ENCODE measurements at regions not wholly inside any gene's neighbourhood (a gene's known extent, or its start where the extent isn't known, plus 50 kb on each side); places are given as distances from the start of the nearest gene placed in this dataset.
A peak's percentile ranks its signal among the peaks of the same experiment; 100 is the strongest.

DNA sequence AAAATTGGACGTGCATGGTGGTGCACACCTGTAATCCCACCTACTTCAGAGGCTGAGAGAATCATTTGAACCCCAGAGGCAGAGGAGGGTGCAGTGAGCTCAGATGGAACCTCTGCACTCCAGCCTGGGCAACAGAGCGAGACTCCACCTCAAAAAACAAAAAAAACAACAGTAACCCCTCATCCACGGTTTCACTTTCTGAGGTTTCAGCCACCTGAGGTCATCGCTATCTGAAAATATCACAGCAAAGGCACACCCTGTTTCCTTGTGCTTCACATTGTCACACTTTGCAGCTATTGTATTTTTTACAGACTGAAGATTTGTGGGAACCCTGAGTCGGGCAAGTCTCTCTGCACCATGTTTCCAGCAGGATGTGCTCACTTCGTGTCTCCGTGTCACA is 54.1 kb upstream of the FOXQ1 start:
- DNase-seq (ENCODE audit: low read depth), result no peak

DNA sequence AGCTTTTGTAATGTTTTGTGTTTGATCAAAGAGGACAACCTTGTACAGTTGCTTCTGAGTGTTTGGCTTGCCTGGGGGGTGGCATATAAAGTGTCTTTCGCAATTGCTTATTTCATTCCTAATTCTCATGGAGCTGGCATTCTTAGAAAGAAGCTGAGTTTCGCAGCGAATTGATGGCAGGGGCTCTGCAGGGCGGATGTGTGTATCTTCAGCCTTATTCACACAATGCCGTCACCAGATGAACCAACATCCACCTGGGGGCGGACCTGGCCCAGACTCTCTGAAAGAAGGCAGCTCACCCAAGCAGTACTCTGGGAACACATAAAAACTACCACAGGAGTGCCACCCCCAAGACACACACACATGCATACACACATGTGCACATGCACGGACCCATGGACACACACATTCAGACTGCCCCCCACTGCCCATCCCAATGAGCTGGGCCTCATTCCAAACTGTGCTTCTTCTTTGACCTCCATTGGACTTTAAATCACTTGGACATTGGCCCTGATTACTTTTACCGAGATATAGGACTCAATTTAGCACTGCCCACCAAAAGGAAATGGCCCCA is 55.4 kb upstream of the FOXQ1 start:
- DNase-seq (ENCODE audit: low read depth), result no peak

DNA sequence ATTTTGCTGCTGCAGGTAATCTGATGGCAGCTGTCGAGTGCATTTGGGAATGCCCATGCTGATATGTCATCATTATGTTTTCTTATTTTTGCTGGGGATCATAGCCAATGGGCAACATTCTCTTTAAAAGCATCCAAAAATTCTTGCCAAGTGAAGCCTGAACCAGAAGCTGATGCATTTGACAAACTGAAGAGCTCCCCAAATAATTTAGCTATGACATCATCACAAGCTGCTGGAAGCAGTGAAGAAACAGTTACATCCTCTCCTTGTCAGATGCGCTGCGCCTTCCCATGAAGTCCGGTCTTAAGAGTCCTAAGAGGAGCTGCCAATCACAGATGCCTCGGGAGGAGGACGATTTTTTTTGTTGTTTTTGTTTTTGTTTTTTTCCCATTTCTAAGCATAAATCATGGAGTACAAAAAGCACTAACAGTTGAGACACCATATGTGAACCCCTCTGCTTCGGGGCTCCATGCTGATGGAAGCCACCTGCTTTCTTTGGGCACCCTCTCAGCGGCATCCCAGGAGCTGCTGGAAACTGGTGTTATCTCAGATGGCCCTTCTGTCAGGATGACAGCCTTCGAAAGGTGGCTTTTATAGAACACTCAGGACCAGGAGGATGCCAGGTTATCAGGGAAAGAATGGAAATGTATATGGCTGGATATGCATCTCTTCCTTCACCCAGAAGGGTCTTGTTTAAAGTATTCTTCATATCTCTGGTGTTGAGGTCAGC is 56.1 kb upstream of the FOXQ1 start:
- peak; percentile 28 for DNase-seq (ENCODE audit: low read depth)

DNA sequence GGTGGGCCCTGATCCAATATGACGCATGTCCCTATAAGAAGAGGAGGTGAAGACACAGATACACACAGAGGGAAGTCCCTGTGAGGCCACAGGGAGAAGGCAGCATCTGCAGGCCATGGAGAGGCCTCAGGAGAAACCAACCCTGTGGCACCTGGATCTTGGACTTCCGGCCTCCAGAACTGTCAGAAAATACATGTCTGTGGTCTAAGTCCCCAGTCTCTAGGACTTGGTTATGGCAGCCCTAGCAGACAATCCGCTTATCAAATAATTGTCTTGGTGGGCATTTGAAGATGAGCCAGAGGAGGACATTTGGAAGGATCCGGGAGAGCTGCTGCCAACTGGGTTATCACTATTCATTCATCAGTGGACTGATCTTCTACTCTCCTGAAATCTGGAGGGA is 57.6 kb upstream of the FOXQ1 start:
- no peak for DNase-seq (ENCODE audit: low read depth)

DNA sequence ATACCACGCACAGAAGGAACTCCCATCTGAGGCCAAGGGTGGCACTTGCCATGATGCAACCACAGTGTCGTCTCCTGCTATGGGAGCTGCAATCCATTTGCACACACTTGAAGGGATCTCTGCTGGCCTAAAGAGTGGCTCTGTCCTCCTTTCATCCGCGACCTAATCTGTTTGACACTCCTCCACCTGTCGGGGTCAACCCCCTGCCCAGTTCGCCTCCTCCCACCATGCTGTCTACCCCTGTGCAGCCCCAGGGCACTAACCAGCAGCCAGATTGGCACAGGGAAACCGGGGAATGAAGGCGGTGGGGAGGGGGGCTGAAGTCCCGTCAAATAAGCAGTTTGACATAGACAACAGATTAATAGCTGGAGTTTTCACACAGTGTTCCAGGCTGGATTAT is 58.1 kb upstream of the FOXQ1 start:
- no peak for DNase-seq (ENCODE audit: low read depth)

DNA sequence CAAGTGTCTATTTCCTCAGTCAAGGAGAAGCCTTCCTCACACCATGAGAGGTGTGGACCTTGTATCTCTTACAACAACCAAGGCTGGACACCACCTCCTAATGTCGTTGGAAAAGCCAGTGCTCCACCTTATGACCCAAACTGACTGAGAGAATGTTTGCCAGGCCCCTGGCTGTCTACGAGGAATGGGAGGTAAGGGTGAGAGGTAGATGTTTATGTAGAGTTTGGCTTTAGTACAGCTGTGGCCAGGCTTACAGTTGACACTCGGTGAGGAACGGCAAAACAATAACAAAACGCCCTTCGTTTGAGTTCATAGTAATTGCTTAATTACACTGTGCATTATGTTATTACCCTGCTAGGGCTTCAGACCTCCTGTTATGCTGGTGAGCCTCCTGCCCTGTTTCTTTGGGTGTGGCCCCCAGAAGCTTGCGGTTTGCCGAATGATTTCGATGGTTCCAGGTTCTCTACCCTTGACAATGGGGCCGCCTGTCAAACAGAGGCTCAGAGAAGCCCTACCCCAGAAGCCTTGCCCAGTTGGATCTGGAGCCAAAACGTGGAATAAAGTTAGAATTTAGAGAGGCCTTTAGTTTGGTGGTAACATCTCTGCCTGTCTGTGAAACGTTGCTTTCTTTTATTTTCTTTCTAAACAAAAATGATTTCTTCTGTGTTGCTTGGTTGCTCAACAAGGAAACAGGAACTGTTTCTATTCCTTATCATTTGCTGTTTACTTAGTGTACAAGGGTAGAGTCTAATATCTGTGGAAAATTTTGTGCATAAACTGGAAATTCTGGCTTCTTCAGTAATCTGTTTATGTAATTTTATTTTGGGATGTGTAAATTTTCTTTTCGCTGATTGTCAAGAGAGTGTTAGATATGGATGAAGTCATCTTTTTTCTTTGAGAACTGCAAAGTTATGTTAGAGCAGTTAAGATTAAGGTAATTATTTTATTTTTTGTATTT is 60.4 kb upstream of the FOXQ1 start:
- no peak for DNase-seq (ENCODE audit: low read depth)

DNA sequence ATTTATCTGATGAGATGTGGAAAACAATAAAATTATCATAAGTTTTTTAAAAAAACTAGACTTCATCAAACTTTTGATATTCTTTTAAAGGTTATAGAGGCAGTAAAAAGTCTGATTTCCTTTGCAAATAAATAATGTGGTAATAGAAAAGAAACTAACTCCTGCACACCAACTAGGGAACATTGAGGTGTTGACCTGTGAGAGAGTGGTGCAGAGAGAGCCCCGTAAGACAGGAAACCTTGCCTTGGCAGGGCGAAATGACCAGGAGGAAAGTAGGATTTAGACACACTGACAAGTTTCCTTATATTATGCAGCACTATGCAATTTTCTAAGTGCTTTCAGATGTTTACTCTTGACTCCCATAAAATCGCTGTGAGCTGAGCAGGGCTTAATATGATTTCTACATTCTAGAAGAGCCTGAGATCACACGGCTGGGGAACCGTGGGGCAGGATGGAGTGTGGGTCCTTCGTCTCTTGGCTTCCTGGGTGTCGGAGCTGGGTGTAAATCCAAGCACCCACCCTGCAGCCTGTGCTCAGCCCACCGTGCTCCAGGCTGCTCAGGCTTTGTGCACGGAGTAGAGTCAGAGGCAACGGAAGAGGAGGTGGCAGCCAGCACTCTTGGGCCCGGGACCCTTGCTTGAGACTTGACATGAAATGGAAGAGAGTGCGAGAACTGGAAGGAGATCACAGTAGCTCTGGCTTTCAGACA is 61.3 kb upstream of the FOXQ1 start:
- DNase-seq (ENCODE audit: low read depth), result no peak

DNA sequence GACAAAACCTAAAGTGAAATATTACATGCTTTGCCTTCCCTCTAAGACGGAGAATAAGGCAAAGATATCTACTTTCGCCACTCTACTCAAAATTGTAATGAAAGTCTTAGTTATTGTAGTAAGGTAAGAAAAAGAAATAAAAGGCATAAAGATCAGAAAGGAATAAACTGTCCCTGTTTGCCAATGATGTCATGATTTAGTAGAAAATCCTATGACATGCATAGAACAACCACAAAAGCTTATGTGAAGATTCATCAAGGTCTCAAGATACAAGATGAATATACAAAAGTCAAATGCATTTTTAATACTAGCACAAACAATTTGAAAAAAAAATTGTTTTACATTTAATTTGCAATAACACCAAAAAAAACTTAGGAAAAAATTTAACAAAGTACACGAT is 64.0 kb upstream of the FOXQ1 start:
- no peak for DNase-seq (ENCODE audit: low read depth)

DNA sequence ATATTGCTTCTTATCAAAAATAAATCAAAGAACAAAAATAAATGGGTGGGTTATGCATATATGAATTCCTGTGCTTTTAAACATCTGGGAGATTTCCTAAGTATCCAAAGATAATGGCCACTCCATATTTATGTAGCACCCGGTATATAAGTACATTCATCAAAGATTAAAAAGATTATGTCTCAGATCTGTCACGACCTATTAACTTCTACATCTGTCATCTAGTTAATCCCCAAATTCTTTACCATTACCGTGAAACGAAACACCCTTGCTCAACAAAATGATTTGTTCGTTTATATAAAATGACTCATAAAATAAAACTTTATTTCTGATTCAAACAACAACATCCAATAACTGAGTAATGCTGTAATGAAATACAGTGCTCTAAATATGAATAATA is 64.8 kb upstream of the FOXQ1 start:
- peak; percentile 43 for DNase-seq (ENCODE audit: low read depth)

DNA sequence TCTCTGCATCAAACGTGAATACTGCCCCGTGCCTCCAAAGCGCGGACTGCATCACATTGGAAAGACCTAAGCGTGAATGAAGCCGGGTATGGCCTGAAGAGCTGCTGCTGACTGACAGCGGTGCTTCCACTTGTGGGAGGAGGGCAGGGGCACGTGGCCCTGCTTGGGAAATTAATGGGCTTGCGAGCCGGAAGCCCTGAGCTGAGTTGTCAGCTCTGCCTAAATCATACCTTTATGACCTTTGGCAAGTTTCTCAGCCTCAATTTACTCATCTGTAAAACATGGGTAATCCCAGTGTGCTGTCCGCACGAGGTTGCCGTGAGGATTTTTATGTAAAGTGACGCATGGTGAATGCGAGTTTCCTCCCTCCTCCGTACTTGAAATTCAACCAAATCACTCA is 67.0 kb upstream of the FOXQ1 start:
- no peak for DNase-seq (ENCODE audit: low read depth)

DNA sequence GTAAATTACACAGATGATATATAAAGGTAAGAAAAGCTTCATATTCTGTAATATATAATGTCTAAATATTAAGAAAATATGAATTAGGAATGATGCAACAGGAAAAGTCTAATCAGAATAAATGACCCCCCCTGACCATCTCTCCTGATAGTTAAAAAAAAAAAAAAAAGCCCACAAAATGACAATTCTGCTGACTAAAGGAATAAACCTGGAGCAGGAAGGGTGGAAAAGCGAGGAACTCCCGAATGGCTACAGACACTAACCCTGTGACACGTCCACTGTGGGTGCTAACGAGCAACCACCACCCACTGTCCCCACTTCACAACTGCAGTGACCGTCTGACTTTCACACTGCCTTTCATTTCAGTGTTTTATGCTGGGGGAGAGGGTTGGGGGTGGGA is 67.6 kb upstream of the FOXQ1 start:
- no peak for DNase-seq (ENCODE audit: low read depth)

DNA sequence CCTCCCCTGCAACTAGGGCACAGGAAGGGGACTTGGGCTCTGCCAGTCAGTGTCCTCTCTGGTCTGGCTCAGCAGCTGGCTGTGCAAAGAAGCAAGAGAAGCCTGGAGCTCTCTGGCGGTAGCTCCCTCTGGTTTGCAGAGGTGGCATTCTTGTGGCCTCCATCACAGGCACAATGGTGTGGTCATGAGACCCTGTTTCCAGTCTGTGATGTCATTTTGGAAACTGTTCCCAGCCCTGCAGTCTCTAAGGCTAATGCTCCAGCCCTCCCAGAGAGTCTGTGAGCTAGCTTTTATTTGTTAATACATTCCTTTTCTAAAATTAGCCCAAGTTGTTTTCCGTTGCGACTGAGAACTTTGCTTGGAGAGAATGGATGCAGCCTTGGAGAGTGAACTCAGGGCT is 69.5 kb upstream of the FOXQ1 start:
- no peak for DNase-seq (ENCODE audit: low read depth)

DNA sequence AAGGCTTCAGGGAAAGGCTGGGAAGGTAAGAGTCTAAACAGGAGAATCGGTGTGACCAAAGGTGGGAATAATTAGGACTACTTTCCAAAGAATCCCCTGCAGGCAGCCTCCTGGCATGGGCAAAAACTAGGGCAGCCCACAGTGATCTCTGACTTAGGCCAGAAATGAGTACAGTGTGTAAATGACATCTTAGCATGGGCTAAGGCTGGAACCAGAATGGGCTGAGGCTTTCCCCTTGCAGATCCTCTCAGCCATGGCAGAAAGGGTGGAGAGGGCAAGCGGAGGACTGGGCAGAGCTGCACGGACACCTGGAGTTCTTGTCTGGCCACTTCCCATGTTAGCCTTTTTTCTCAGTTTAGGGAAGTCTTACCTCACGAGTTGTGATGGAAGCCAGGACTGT is 69.9 kb upstream of the FOXQ1 start:
- DNase-seq (ENCODE audit: low read depth), result no peak

DNA sequence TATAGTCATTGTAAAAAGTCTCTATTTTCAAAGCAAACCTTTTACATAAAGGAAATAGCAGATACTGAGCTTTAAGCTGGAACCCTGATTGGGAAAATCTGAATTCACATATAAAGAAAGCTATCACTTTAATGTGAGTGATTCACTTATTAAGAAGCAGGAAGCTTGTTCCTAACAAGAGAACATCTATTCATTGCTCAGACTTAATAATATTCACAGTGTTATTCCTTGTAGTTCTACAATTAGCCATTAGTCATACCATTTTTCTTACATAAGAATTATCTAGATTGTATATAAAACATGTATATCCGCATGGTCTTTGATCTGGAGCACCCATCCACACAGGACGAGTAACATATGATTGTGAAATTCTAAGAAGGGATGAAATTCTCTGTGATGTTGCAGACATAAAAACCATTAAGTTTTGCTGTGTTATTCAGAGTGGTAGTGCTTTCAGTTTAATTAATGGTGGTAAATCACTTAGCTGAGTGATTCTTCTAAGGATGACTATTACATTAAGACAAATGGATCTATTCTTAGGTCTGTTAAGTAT is 71.1 kb upstream of the FOXQ1 start:
- DNase-seq (ENCODE audit: low read depth), result peak; percentile 36

DNA sequence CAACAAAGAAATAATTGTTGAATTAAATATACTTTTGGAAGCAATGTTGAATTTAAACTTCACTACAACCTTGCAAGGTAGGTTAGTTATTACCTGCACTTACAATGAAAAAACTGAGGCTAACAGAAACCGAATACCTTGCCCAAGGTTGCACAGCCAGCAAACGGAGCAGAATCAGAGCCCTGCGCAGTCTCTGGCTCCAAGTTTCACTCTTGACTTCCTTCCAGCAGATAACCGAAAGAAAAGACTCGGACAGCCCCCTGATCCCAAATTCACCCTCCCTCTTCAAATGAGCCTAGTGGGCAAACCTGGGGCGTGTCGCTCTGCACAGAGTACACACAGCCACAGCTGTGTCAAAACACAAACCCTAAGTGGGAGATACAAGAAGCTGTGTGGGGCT is 72.1 kb upstream of the FOXQ1 start:
- DNase-seq (ENCODE audit: low read depth), result no peak

DNA sequence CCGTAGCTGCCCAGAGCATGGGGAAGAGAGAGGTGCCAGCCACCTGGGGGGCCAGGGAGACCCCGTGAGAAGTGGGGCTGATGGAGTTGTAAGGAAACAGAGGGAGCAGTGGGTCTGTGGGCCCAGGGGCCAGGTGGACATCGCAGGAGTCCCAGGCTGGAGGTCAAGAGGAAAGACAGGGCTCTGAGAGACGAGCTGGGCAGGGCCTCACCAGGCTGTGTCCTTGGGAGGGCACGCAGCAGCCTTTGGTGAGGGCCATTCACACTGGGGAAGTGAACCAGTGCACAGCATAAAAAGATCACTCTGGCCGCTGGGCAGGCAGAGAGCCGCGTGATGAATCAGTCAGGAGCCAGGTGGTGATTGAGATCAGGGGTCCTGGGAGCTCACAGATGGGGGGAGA is 73.9 kb upstream of the FOXQ1 start:
- DNase-seq (ENCODE audit: low read depth), result no peak

DNA sequence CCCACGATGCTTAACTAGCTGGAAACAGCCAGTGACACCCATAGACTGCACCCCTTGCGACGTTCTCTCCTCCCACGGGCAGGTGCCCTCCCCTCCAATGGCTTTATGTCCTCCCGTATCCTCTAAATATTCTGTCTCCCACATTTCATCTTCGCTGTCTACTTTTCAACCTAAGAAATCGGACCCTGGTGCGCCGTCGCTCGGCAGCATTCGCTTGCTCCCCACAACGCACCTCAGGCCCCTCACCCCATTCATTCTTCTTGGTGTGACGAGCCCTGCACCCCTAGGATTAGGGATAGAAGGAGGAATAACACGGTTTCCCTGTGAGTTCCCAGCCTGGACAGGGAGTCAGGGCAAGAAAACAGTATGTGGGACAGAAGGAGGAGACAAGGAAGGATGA is 74.3 kb upstream of the FOXQ1 start:
- DNase-seq (ENCODE audit: low read depth), result no peak

DNA sequence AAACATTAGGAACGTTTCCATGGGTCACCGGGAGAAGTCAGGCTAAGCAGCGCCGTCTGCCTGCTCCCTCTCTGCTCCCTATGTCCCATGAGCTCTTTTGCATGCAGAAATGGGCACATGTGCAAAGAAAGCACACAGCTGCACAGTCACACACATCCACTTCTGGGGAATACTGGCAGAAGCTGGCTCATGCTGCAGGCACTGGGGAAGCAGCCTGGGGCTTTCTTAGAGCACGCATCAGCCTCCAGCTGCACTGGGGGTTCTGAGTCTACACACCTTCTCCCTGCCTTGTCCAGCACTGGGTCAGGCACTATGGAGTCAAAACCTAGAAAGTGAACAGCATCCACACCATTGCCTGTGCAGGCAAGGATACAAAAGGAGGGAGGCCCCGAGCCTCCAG is 76.1 kb upstream of the FOXQ1 start:
- no peak for DNase-seq (ENCODE audit: low read depth)

DNA sequence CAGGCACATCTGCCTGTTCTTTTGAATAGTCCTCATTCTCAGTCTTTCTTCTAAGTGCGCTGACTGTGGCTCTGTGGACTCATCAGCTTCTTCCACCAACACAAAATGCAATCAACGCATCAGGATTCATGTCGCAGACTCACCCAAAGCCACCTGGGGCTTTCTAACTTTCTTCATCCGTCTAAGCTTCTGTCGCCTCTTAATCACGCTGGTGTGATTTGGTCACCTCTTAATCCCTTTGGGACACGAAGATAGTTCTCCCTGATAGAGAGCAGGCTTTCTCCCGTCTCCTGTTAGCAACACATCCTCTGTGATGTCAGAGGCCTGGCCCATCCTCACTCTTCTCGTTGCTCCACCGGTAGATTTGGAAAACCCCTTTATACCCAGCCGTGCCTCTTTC is 78.0 kb upstream of the FOXQ1 start:
- DNase-seq (ENCODE audit: low read depth), result no peak

DNA sequence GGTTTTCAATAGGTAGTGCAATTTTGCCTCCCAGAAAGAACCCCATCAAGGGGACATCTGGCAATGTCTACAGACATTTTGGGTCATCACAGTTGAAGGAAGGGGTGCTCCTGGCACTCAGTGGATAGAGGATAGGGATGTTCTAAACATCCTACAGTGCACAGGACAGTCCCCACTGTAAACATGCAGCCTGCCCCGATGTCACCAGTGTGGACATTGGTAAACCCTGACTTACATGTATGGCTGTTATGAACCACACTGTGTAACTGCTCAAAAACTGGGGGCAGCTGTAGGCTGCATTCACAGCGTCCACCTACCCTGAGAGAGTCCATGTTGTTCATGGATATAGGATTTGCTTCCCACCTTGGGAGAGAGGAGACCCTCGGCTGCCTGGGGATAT is 79.3 kb upstream of the FOXQ1 start:
- no peak for DNase-seq (ENCODE audit: low read depth)

DNA sequence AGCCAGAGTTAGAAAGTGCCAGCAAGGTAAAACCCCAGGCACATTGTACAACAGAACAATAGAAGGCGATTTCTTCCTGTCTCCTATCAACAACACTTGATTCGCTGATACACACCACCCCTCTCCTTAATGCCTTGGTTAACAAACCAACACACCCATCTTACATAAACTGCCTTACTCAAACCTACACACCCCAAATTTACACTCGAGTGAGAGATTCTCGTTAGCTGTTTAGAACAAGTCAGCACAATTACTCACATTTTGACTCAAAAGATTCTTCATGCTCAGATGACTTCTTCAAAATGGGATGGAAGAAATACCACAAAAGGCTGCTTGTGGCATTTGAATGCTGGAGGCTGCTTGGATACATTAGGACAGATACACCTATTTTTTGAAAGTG is 80.0 kb upstream of the FOXQ1 start:
- no peak for DNase-seq (ENCODE audit: low read depth)

All from amniotic epithelial cell (primary cell).